ENCODE measurements at regions not wholly inside any gene's neighbourhood (a gene's known extent, or its start where the extent isn't known, plus 50 kb on each side); places are given as distances from the start of the nearest gene placed in this dataset.

DNA sequence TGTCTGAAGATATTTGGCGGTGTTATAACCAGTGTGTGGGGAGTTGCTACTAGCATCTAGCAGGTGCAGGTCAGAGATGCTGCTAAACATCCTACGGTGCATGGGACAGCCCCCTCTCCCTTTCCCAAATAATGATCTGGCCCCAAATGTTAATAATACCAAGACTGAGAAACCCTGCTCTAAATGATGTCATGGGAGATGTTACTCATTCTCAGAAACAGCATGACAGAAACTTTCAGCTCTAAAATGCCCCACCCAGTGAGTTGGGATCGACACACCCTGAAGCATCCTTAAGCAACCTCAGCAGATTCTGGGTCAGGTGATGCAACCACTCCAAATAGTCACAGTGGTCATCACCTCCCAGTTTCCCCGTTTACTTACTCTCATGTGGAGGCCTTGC, 108.8 kb upstream of the MPP7 start:
- TF ChIP-seq, protein P1, sequence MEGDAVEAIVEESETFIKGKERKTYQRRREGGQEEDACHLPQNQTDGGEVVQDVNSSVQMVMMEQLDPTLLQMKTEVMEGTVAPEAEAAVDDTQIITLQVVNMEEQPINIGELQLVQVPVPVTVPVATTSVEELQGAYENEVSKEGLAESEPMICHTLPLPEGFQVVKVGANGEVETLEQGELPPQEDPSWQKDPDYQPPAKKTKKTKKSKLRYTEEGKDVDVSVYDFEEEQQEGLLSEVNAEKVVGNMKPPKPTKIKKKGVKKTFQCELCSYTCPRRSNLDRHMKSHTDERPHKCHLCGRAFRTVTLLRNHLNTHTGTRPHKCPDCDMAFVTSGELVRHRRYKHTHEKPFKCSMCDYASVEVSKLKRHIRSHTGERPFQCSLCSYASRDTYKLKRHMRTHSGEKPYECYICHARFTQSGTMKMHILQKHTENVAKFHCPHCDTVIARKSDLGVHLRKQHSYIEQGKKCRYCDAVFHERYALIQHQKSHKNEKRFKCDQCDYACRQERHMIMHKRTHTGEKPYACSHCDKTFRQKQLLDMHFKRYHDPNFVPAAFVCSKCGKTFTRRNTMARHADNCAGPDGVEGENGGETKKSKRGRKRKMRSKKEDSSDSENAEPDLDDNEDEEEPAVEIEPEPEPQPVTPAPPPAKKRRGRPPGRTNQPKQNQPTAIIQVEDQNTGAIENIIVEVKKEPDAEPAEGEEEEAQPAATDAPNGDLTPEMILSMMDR (IDR thresholded peaks at IDR 0.05): no peak
- TF ChIP-seq ZFX (IDR thresholded peaks at IDR 0.05; ENCODE audit: borderline replicate concordance): no peak

All from 22Rv1 (cell line).